ENCODE measurements at regions not wholly inside any gene's neighbourhood (a gene's known extent, or its start where the extent isn't known, plus 50 kb on each side); places are given as distances from the start of the nearest gene placed in this dataset.

- DNase-seq: no peak
- intact Hi-C loops (cut with DNase I): no loop called here
These were observed 49.7 kb upstream of the TMEM164 start for GRCh38 chrX:109952985-109953905.

All from head of caudate nucleus (tissue), 42 donors.